HG02852 (cell line): ENCODE measurements at regions not wholly inside any gene's neighbourhood (a gene's known extent, or its start where the extent isn't known, plus 50 kb on each side); places are given as distances from the start of the nearest gene placed in this dataset.

Experiments
- ATAC-seq: cut with Tn5 transposase; IDR thresholded peaks from one replicate; pipeline ENCODE4 v1.9.1; 2021; ENCODE audit warnings: mild to moderate bottlenecking, moderate library complexity; ENCODE audit not compliant: unreplicated experiment

GRCh38 chr5:167753725-167754490, 537.5 kb upstream of the WWC1 start:
- no peak for ATAC-seq

GRCh38 chr5:167754501-167755021, 536.9 kb upstream of the WWC1 start:
- no peak for ATAC-seq

GRCh38 chr5:167755420-167755819, 536.0 kb upstream of the WWC1 start:
- no peak for ATAC-seq

- ATAC-seq = no peak
Observed at GRCh38 chr5:167759057-167759821, 532.2 kb upstream of the WWC1 start.

- ATAC-seq = no peak
Observed at GRCh38 chr5:167763772-167764171, 527.7 kb upstream of the WWC1 start.

GRCh38 chr5:167764641-167765289, 526.7 kb upstream of the WWC1 start:
- no peak for ATAC-seq

GRCh38 chr5:167765352-167765751, 526.1 kb upstream of the WWC1 start:
- no peak for ATAC-seq

GRCh38 chr5:167766957-167767356, 524.5 kb upstream of the WWC1 start:
- no peak for ATAC-seq

GRCh38 chr5:167767795-167768194, 523.6 kb upstream of the WWC1 start:
- ATAC-seq = no peak

GRCh38 chr5:167769846-167770413, 521.5 kb upstream of the WWC1 start:
- no peak for ATAC-seq

GRCh38 chr5:167770461-167770860, 521.0 kb upstream of the WWC1 start:
- no peak for ATAC-seq

- ATAC-seq = no peak
Observed at GRCh38 chr5:167771571-167771970, 519.9 kb upstream of the WWC1 start.

GRCh38 chr5:167773668-167774301, 517.7 kb upstream of the WWC1 start:
- ATAC-seq = no peak

- no peak for ATAC-seq
Observed at GRCh38 chr5:167777746-167778145, 513.7 kb upstream of the WWC1 start.

- no peak for ATAC-seq
Observed at GRCh38 chr5:167778228-167778627, 513.2 kb upstream of the WWC1 start.

- ATAC-seq = no peak
Observed at GRCh38 chr5:167779644-167780043, 511.8 kb upstream of the WWC1 start.

- no peak for ATAC-seq
Observed at GRCh38 chr5:167780177-167780576, 511.3 kb upstream of the WWC1 start.

- ATAC-seq = no peak
Observed at GRCh38 chr5:167783145-167783817, 508.2 kb upstream of the WWC1 start.

- ATAC-seq = no peak
Observed at GRCh38 chr5:167785106-167785505, 506.3 kb upstream of the WWC1 start.

GRCh38 chr5:167785901-167786300, 505.5 kb upstream of the WWC1 start:
- no peak for ATAC-seq
